SH-SY5Y (cell line): ENCODE measurements at regions not wholly inside any gene's neighbourhood (a gene's known extent, or its start where the extent isn't known, plus 50 kb on each side); places are given as distances from the start of the nearest gene placed in this dataset.

Source experiments
- GATA2 ChIP-seq: IDR thresholded peaks from 2 replicates; pipeline ENCODE4 v1.6.1; 2011; ENCODE audit warnings: mild to moderate bottlenecking, low read depth, low read length
- GATA3 ChIP-seq: IDR thresholded peaks from 2 replicates; pipeline ENCODE4 v1.6.1; 2011; ENCODE audit warnings: low read depth, mild to moderate bottlenecking, low read length, moderate library complexity

DNA sequence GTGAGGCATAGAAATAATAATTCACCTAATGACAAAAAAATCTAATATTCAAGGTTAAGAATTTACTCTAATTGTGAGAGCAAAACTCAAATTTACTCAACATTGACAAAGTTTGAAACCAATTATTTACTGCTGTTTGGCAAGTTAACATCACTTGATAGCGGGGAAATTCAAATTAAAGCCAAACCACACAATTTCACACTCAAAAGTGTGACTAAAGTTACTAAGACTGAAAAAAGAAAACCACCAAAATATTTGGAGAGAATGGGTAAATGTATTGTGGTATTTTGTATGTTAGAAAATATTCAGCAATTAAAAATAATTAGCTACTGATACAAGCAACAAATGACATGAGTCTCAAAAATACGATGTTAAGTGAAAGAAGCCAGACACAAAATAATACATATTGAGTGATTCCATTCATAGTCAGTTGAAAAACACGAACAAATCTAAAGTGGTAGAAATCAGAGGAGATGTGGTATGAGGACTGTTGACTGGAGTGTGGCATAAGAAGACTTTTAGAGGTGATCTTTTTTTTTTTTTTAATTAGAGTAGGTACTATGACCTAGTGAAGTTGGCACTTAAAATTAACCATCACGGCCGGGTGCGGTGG, 541.4 kb upstream of the ATXN8OS start:
- TF ChIP-seq GATA2 (no peak), GATA3 (no peak)
